SU-DHL-6 (cell line): ENCODE measurements at regions not wholly inside any gene's neighbourhood (a gene's known extent, or its start where the extent isn't known, plus 50 kb on each side); places are given as distances from the start of the nearest gene placed in this dataset.

Experiments
- EZH2phosphoT487 ChIP-seq: fragments of 200-600 bp; sonication (generic), shearing (Covaris generic); conservative IDR thresholded peaks from 2 replicates; pipeline ENCODE4 v1.6.1; 2018; ENCODE audit warnings: mild to moderate bottlenecking, antibody characterized with exemption, low read length, moderate library complexity, mixed read lengths
- TF ChIP-seq, protein P1 (sequence below): fragments of 200-600 bp; sonication (generic); IDR thresholded peaks from one replicate; pipeline ENCODE4 v1.5.1; 2017; ENCODE audit warnings: antibody characterized with exemption, mild to moderate bottlenecking, low read length, moderate library complexity; ENCODE audit not compliant: insufficient read depth, poor library complexity, severe bottlenecking

DNA sequence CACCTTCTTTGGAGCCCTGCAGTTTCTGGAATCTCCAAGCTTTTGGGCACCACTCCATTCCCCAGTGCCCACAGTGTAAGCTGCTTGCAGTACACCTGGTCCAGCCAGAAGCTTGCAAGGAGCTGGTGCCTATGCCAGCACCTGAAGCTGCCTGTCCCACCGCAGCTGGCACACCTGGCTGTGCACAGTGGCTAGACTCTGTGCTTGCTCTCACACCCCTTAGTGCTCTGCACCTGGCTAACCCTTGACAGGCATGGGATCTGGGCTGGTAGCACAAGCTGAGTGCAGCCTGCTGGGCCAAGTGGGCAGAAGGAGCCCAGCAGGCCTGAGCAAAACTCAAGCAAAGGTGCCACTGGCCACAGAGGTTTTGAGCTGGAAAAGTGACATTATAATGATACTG, 183.8 kb upstream of the MC4R start:
- TF ChIP-seq, protein P1, sequence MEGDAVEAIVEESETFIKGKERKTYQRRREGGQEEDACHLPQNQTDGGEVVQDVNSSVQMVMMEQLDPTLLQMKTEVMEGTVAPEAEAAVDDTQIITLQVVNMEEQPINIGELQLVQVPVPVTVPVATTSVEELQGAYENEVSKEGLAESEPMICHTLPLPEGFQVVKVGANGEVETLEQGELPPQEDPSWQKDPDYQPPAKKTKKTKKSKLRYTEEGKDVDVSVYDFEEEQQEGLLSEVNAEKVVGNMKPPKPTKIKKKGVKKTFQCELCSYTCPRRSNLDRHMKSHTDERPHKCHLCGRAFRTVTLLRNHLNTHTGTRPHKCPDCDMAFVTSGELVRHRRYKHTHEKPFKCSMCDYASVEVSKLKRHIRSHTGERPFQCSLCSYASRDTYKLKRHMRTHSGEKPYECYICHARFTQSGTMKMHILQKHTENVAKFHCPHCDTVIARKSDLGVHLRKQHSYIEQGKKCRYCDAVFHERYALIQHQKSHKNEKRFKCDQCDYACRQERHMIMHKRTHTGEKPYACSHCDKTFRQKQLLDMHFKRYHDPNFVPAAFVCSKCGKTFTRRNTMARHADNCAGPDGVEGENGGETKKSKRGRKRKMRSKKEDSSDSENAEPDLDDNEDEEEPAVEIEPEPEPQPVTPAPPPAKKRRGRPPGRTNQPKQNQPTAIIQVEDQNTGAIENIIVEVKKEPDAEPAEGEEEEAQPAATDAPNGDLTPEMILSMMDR: no peak
- TF ChIP-seq EZH2phosphoT487: no peak
